ENCODE measurements at regions not wholly inside any gene's neighbourhood (a gene's known extent, or its start where the extent isn't known, plus 50 kb on each side); places are given as distances from the start of the nearest gene placed in this dataset.

GRCh38 chr18:38386146-38386545, 820.5 kb upstream of the CELF4 start:
- no peak overlapping the region for H3K27ac ChIP-seq
- no peaks in the 10 kb centered on the region for H3K79me2 ChIP-seq (ENCODE audit: insufficient read depth, low read depth)
- H3K4me2 ChIP-seq: no peak overlapping the region
- no peaks in the 10 kb centered on the region for H3K4me1 ChIP-seq (ENCODE audit: low read depth, poor library complexity, severe bottlenecking)
- H2AFZ ChIP-seq (ENCODE audit: low read depth): no peak overlapping the region
- H3K27me3 ChIP-seq (ENCODE audit: insufficient read depth, low read depth): no peaks in the 10 kb centered on the region
- TF ChIP-seq CTCF (conservative IDR thresholded peaks at IDR 0.05; ENCODE audit: low read depth, low read length): no peak
- H3K9ac ChIP-seq: no peak overlapping the region
- no peak overlapping the region for H3K4me3 ChIP-seq (IDR thresholded peaks at IDR 0.05; ENCODE audit: insufficient read depth, low read depth, low read length)
- no peaks in the 10 kb centered on the region for H4K20me1 ChIP-seq (ENCODE audit: insufficient read depth)
- no peaks in the 10 kb centered on the region for H3K36me3 ChIP-seq (ENCODE audit: insufficient read depth)

GRCh38 chr18:38369772-38370690, 804.4 kb upstream of the CELF4 start:
- no peak for TF ChIP-seq CTCF (conservative IDR thresholded peaks at IDR 0.05; ENCODE audit: low read depth, low read length)
- Histone ChIP-seq H3K27ac (no peak overlapping the region), H3K79me2 (ENCODE audit: insufficient read depth, low read depth) (no peaks in the 10 kb centered on the region), H3K4me1 (ENCODE audit: low read depth, poor library complexity, severe bottlenecking) (peaks cover 40% of the 10 kb centered on the region), H2AFZ (ENCODE audit: low read depth) (no peak overlapping the region), H3K4me2 (peak overlapping the region; percentile 10; the same call in 1 of the 2 replicates), H3K9ac (no peak overlapping the region), H3K4me3 (IDR thresholded peaks at IDR 0.05; ENCODE audit: insufficient read depth, low read depth, low read length) (no peak overlapping the region), H3K36me3 (ENCODE audit: insufficient read depth) (no peaks in the 10 kb centered on the region), H4K20me1 (ENCODE audit: insufficient read depth) (no peaks in the 10 kb centered on the region), H3K27me3 (ENCODE audit: insufficient read depth, low read depth) (no peaks in the 10 kb centered on the region)

GRCh38 chr18:38368886-38369285, 803.3 kb upstream of the CELF4 start:
- H3K9ac ChIP-seq: no peak overlapping the region
- H3K4me1 ChIP-seq (ENCODE audit: low read depth, poor library complexity, severe bottlenecking): peaks cover 40% of the 10 kb centered on the region
- H3K4me2 ChIP-seq: no peak overlapping the region
- H2AFZ ChIP-seq (ENCODE audit: low read depth): no peak overlapping the region
- H3K4me3 ChIP-seq (IDR thresholded peaks at IDR 0.05; ENCODE audit: insufficient read depth, low read depth, low read length): no peak overlapping the region
- no peaks in the 10 kb centered on the region for H4K20me1 ChIP-seq (ENCODE audit: insufficient read depth)
- TF ChIP-seq CTCF (conservative IDR thresholded peaks at IDR 0.05; ENCODE audit: low read depth, low read length): no peak
- H3K36me3 ChIP-seq (ENCODE audit: insufficient read depth): no peaks in the 10 kb centered on the region
- H3K27ac ChIP-seq: no peak overlapping the region
- H3K79me2 ChIP-seq (ENCODE audit: insufficient read depth, low read depth): no peaks in the 10 kb centered on the region
- no peaks in the 10 kb centered on the region for H3K27me3 ChIP-seq (ENCODE audit: insufficient read depth, low read depth)

- H3K4me2 ChIP-seq: no peak overlapping the region; the same call in 1 of the 2 replicates
- H3K9ac ChIP-seq: no peak overlapping the region
These were observed 802.6 kb upstream of the CELF4 start for GRCh38 chr18:38368246-38368645.

More at GRCh38 chr18:38368246-38368645, 802.6 kb upstream of the CELF4 start:
- Histone ChIP-seq H3K36me3 (ENCODE audit: insufficient read depth) (no peaks in the 10 kb centered on the region), H3K4me1 (ENCODE audit: low read depth, poor library complexity, severe bottlenecking) (peaks cover 40% of the 10 kb centered on the region), H4K20me1 (ENCODE audit: insufficient read depth) (no peaks in the 10 kb centered on the region), H2AFZ (ENCODE audit: low read depth) (no peak overlapping the region), H3K27me3 (ENCODE audit: insufficient read depth, low read depth) (no peaks in the 10 kb centered on the region), H3K79me2 (ENCODE audit: insufficient read depth, low read depth) (no peaks in the 10 kb centered on the region), H3K27ac (no peak overlapping the region), H3K4me3 (IDR thresholded peaks at IDR 0.05; ENCODE audit: insufficient read depth, low read depth, low read length) (no peak overlapping the region)
- no peak for TF ChIP-seq CTCF (conservative IDR thresholded peaks at IDR 0.05; ENCODE audit: low read depth, low read length)
